ENCODE measurements at regions not wholly inside any gene's neighbourhood (a gene's known extent, or its start where the extent isn't known, plus 50 kb on each side); places are given as distances from the start of the nearest gene placed in this dataset.

DNA sequence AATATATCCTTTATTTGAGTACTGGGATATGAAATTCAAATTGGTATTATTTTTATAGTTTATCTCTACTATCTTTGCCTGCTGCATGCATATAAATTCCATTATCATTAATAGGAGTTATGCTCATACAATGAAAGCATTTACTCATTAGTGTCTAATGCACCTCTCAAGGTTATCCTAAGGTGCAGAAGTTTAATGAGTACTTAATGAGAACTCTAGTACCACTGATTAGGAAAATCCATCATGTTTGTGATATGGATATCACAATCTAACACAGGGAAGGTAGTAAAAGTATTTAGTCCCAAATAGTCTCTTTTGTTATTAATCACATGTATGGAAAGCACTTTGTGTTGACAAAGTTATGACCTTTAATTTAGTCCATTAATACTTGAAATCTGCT, 77.2 kb upstream of the SLC10A2 start:
- no peak overlapping the region for H3K27ac ChIP-seq
- H3K4me1 ChIP-seq = no peaks in the 10 kb centered on the region
- no peaks in the 10 kb centered on the region for H3K36me3 ChIP-seq
- no peaks in the 10 kb centered on the region for H3K27me3 ChIP-seq
- H3K4me3 ChIP-seq (replicated peaks in 1 of 3) = no peak overlapping the region
- TF ChIP-seq, protein P1, sequence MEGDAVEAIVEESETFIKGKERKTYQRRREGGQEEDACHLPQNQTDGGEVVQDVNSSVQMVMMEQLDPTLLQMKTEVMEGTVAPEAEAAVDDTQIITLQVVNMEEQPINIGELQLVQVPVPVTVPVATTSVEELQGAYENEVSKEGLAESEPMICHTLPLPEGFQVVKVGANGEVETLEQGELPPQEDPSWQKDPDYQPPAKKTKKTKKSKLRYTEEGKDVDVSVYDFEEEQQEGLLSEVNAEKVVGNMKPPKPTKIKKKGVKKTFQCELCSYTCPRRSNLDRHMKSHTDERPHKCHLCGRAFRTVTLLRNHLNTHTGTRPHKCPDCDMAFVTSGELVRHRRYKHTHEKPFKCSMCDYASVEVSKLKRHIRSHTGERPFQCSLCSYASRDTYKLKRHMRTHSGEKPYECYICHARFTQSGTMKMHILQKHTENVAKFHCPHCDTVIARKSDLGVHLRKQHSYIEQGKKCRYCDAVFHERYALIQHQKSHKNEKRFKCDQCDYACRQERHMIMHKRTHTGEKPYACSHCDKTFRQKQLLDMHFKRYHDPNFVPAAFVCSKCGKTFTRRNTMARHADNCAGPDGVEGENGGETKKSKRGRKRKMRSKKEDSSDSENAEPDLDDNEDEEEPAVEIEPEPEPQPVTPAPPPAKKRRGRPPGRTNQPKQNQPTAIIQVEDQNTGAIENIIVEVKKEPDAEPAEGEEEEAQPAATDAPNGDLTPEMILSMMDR (IDR thresholded peaks at IDR 0.05) = no peak
- no peak for TF ChIP-seq POLR2A (IDR thresholded peaks at IDR 0.05)
- no peaks in the 10 kb centered on the region for H3K9me3 ChIP-seq
- no peak for DNase-seq
- intact Hi-C loops (cut with DNase I) = no loop called here

DNA sequence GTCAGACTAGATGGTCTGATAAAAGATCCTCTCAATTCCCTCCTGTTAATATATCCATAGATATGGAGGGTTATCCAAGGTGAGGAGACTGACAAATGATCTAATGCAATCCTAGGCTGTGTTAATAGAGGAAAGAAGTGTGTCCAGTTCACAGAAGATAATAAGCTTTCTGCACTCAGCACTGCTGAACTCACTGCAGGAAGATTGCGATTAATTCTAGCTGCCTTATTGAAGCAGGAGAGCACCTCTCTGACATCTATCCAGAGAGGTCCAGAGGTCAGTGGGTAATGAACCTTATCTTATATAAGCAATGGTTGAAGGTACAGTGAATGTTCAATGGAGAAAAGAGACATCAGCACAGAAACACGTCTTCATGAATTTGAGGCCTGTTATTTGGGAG, 75.9 kb upstream of the SLC10A2 start:
- intact Hi-C loops (cut with DNase I) = no loop called here
- DNase-seq = no peak
- TF ChIP-seq, protein P1 (IDR thresholded peaks at IDR 0.05) = no peak
- TF ChIP-seq POLR2A (IDR thresholded peaks at IDR 0.05) = no peak
- Histone ChIP-seq H3K27ac (no peak overlapping the region), H3K4me3 (replicated peaks in 1 of 3) (no peak overlapping the region), H3K4me1 (no peaks in the 10 kb centered on the region), H3K36me3 (no peaks in the 10 kb centered on the region), H3K9me3 (no peaks in the 10 kb centered on the region), H3K27me3 (no peaks in the 10 kb centered on the region)
- 72 to 77% methylated on average over 2 of the region's 2 CpGs for WGBS, 2 donors

DNA sequence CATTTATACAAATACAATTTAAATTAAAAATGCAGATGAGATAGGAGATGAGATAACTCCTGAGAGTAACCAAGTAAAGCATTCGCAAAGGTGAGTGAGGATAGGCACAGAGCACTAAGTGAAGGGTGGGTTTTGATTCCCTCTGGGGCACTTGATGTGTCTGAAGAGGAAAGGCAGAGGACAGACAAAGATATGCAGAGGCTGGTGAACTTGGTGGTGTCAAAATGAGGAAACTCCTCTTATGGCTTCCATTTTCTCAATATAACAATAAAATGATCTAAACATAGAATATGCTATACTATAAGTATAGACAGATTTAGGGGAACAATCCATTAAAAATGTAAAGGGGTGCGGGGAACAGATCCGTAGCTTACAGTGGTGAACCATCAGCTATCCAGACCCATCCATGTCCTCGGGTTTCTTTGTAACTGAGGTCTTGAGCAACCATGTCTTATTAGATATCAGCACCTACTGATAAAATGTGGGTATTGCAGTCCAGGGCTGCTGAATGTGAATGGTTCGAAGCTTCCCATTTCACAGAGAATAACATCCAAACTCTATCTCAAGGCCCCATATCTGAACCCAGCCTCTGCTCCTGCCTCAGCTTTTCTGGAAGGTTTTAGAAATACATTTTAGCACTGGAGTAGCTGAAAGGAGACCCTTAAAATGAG, 73.9 kb upstream of the SLC10A2 start:
- Histone ChIP-seq H3K27ac (no peak overlapping the region), H3K4me3 (replicated peaks in 1 of 3) (no peak overlapping the region), H3K36me3 (no peaks in the 10 kb centered on the region), H3K4me1 (no peaks in the 10 kb centered on the region), H3K9me3 (no peaks in the 10 kb centered on the region), H3K27me3 (no peaks in the 10 kb centered on the region)
- intact Hi-C loops (cut with DNase I) = no loop called here
- DNase-seq = no peak
- WGBS, 2 donors = 66% methylated on average over 5 of the region's 5 CpGs
- TF ChIP-seq, protein P1 (IDR thresholded peaks at IDR 0.05) = no peak
- no peak for TF ChIP-seq POLR2A (IDR thresholded peaks at IDR 0.05)

DNA sequence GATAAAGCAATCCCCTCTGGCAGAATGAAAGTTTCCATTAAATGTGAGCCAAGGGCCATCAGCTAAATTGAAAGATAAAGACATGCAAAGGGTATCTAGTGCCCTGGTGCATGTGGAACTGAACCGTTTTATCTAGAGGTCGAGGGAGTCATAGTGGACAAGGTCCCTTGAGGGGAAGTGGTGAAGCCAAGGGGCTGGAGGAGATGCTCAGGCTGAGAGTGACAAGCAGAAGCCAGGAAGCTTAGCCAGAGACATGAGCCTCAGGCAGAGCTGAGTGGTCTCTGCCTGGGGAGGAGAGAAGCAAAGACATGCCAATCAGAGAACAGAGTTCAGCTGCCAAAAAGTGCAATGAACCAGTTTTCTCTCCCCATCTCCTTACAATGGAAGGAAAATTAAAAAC, 68.1 kb upstream of the SLC10A2 start:
- Histone ChIP-seq H3K36me3 (no peaks in the 10 kb centered on the region), H3K9me3 (no peaks in the 10 kb centered on the region), H3K27ac (no peak overlapping the region), H3K27me3 (no peaks in the 10 kb centered on the region), H3K4me1 (no peaks in the 10 kb centered on the region), H3K4me3 (replicated peaks in 1 of 3) (no peak overlapping the region)
- TF ChIP-seq, protein P1 (IDR thresholded peaks at IDR 0.05) = no peak
- no peak for TF ChIP-seq POLR2A (IDR thresholded peaks at IDR 0.05)
- intact Hi-C loops (cut with DNase I) = no loop called here
- WGBS, 2 donors = 59 to 69% methylated on average over 2 of the region's 2 CpGs
- no peak for DNase-seq

DNA sequence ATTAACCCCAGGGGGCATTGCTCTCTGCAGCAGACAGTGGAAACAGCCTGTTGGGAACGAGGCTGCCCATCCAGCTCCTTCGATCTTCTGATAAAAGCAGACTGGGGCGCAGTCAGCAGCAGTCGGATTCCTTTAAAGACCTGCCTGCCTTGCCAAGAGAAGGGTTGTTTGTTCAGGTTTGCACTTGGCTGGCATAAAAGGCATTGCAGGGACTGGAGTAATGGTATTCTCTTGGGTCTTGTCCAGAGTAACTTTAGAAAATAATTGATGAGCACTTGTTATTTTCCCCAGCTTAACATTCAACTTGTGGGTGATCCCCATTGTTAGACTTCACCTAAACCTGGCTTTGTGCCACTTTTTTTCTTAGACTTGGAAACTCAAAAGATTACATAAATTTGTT, 67.3 kb upstream of the SLC10A2 start:
- WGBS, 2 donors = 20 to 25% methylated on average over 4 of the region's 4 CpGs
- intact Hi-C loops (cut with DNase I) = no loop called here

More for the DNA sequence above, 67.3 kb upstream of the SLC10A2 start:
- Histone ChIP-seq H3K9me3 (no peaks in the 10 kb centered on the region), H3K27me3 (no peaks in the 10 kb centered on the region), H3K4me1 (no peaks in the 10 kb centered on the region), H3K4me3 (replicated peaks in 1 of 3) (no peak overlapping the region), H3K27ac (no peak overlapping the region), H3K36me3 (no peaks in the 10 kb centered on the region)
- TF ChIP-seq, protein P1 (IDR thresholded peaks at IDR 0.05) = no peak
- peak in 1 of 2 donors; percentile 3 for DNase-seq

All from thyroid gland (tissue), 4 donors.